LNCAP (cell line): ENCODE measurements at regions not wholly inside any gene's neighbourhood (a gene's known extent, or its start where the extent isn't known, plus 50 kb on each side); places are given as distances from the start of the nearest gene placed in this dataset.

ENCODE experiments used
- CTCF ChIP-seq: fragments of 450-650 bp; IDR thresholded peaks from 2 replicates; pipeline ENCODE4 v1.5.1; 2017; ENCODE audit warnings: mild to moderate bottlenecking

- no peak for TF ChIP-seq CTCF
Observed at GRCh38 chr3:106745344-106746168, 631.7 kb upstream of the CCDC54 start.

- no peak for TF ChIP-seq CTCF
Observed at GRCh38 chr3:106746286-106746685, 631.0 kb upstream of the CCDC54 start.

GRCh38 chr3:106748472-106749262, 628.6 kb upstream of the CCDC54 start:
- no peak for TF ChIP-seq CTCF

- TF ChIP-seq CTCF, result no peak
Observed at GRCh38 chr3:106750092-106750491, 627.1 kb upstream of the CCDC54 start.

- TF ChIP-seq CTCF, result no peak
Observed at GRCh38 chr3:106755336-106755735, 621.9 kb upstream of the CCDC54 start.

GRCh38 chr3:106756901-106757300, 620.3 kb upstream of the CCDC54 start:
- TF ChIP-seq CTCF, result no peak

- no peak for TF ChIP-seq CTCF
Observed at GRCh38 chr3:106758459-106758858, 618.8 kb upstream of the CCDC54 start.
